ENCODE measurements at regions not wholly inside any gene's neighbourhood (a gene's known extent, or its start where the extent isn't known, plus 50 kb on each side); places are given as distances from the start of the nearest gene placed in this dataset.

GRCh38 chr10:23870651-23871610 lies 338.0 kb upstream of the KIAA1217 start:
- Histone ChIP-seq H3K36me3 (ENCODE audit: control insufficient read depth in 2 of 2, insufficient read depth in 1 of 2, low read length in 2 of 2) (no peaks in the 10 kb centered on the region), H3K4me3 (ENCODE audit: low read depth, low read length) (no peak overlapping the region), H3K9me3 (ENCODE audit: control insufficient read depth, insufficient read depth, low read depth, low read length) (no peaks in the 10 kb centered on the region), H3K27ac (ENCODE audit: extremely low read depth, low read depth, low read length) (no peak overlapping the region), H3K4me1 (ENCODE audit: control insufficient read depth, insufficient read depth, low read length) (no peaks in the 10 kb centered on the region)
- POLR2A ChIA-PET = no interaction called here
- no peak for TF ChIP-seq ZIC2 (tag by site-specific recombination; IDR thresholded peaks at IDR 0.05)
- TF ChIP-seq ZNF626 (tag by site-specific recombination; IDR thresholded peaks at IDR 0.05) = no peak
- TF ChIP-seq, protein P1, sequence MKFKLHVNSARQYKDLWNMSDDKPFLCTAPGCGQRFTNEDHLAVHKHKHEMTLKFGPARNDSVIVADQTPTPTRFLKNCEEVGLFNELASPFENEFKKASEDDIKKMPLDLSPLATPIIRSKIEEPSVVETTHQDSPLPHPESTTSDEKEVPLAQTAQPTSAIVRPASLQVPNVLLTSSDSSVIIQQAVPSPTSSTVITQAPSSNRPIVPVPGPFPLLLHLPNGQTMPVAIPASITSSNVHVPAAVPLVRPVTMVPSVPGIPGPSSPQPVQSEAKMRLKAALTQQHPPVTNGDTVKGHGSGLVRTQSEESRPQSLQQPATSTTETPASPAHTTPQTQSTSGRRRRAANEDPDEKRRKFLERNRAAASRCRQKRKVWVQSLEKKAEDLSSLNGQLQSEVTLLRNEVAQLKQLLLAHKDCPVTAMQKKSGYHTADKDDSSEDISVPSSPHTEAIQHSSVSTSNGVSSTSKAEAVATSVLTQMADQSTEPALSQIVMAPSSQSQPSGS (tag by site-specific recombination; IDR thresholded peaks at IDR 0.05; ENCODE audit: low read depth) = no peak
- no peak for TF ChIP-seq ZNF433 (tag by site-specific recombination; IDR thresholded peaks at IDR 0.05; ENCODE audit: low read depth)
- no peak for TF ChIP-seq ZNF132 (tag by site-specific recombination; IDR thresholded peaks at IDR 0.05; ENCODE audit: borderline replicate concordance)
- no peak for TF ChIP-seq ZNF76 (tag by site-specific recombination; IDR thresholded peaks at IDR 0.05; ENCODE audit: borderline replicate concordance, low read depth)
- TF ChIP-seq ZNF174 (tag by site-specific recombination; IDR thresholded peaks at IDR 0.05) = no peak
- CTCF ChIA-PET = no interaction called here

GRCh38 chr10:23872290-23872689 lies 336.6 kb upstream of the KIAA1217 start:
- no peaks in the 10 kb centered on the region for H3K4me1 ChIP-seq (ENCODE audit: control insufficient read depth, insufficient read depth, low read length)
- ChIA-PET CTCF (interaction anchor here (1.0 kb wide), 1 partner anchor 11 kb away, joined by 5 read pairs; no protein-coding TSS in a partner anchor), POLR2A (no interaction called here)
- H3K36me3 ChIP-seq (ENCODE audit: control insufficient read depth in 2 of 2, insufficient read depth in 1 of 2, low read length in 2 of 2) = no peaks in the 10 kb centered on the region
- H3K27ac ChIP-seq (ENCODE audit: extremely low read depth, low read depth, low read length) = no peak overlapping the region
- no peaks in the 10 kb centered on the region for H3K9me3 ChIP-seq (ENCODE audit: control insufficient read depth, insufficient read depth, low read depth, low read length)
- H3K4me3 ChIP-seq (ENCODE audit: low read depth, low read length) = no peak overlapping the region
- no peak for TF ChIP-seq PRDM2 (tag by site-specific recombination; IDR thresholded peaks at IDR 0.05; ENCODE audit: borderline replicate concordance)
- TF ChIP-seq ZNF596 (tag by site-specific recombination; IDR thresholded peaks at IDR 0.05) = no peak
- no peak for TF ChIP-seq SP2 (tag by site-specific recombination; IDR thresholded peaks at IDR 0.05)
- no peak for TF ChIP-seq WT1 (tag by site-specific recombination; IDR thresholded peaks at IDR 0.05)
- TF ChIP-seq ZNF324 (tag by site-specific recombination; IDR thresholded peaks at IDR 0.05) = no peak
- TF ChIP-seq, protein P2, sequence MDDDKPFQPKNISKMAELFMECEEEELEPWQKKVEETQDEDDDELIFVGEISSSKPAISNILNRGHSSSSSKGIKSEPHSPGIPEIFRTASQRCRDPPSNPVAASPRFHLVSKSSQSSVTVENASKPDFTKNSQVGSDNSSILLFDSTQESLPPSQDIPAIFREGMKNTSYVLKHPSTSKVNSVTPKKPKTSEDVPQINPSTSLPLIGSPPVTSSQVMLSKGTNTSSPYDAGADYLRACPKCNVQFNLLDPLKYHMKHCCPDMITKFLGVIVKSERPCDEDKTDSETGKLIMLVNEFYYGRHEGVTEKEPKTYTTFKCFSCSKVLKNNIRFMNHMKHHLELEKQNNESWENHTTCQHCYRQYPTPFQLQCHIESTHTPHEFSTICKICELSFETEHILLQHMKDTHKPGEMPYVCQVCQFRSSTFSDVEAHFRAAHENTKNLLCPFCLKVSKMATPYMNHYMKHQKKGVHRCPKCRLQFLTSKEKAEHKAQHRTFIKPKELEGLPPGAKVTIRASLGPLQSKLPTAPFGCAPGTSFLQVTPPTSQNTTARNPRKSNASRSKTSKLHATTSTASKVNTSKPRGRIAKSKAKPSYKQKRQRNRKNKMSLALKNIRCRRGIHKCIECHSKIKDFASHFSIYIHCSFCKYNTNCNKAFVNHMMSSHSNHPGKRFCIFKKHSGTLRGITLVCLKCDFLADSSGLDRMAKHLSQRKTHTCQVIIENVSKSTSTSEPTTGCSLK (tag by site-specific recombination; IDR thresholded peaks at IDR 0.05) = no peak
- no peak for TF ChIP-seq ZNF423 (tag by site-specific recombination; IDR thresholded peaks at IDR 0.05)
- TF ChIP-seq, protein P3, sequence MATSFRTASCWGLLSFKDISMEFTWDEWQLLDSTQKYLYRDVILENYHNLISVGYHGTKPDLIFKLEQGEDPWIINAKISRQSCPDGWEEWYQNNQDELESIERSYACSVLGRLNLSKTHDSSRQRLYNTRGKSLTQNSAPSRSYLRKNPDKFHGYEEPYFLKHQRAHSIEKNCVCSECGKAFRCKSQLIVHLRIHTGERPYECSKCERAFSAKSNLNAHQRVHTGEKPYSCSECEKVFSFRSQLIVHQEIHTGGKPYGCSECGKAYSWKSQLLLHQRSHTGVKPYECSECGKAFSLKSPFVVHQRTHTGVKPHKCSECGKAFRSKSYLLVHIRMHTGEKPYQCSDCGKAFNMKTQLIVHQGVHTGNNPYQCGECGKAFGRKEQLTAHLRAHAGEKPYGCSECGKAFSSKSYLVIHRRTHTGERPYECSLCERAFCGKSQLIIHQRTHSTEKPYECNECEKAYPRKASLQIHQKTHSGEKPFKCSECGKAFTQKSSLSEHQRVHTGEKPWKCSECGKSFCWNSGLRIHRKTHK (tag by site-specific recombination; IDR thresholded peaks at IDR 0.05) = no peak
- TF ChIP-seq ZNF747 (tag by site-specific recombination; IDR thresholded peaks at IDR 0.05) = no peak
- TF ChIP-seq ZNF184 (tag by site-specific recombination; IDR thresholded peaks at IDR 0.05) = no peak
- no peak for TF ChIP-seq ZNF24 (tag by site-specific recombination; IDR thresholded peaks at IDR 0.05)
- TF ChIP-seq KLF7 (tag by site-specific recombination; IDR thresholded peaks at IDR 0.05; ENCODE audit: borderline replicate concordance) = no peak
- no peak for TF ChIP-seq BCL6B (tag by site-specific recombination; IDR thresholded peaks at IDR 0.05)
- no peak for TF ChIP-seq ZNF2 (tag by site-specific recombination; IDR thresholded peaks at IDR 0.05)

All from HEK293 (cell line).